Suprapubic skin (tissue), 4 donors: ENCODE measurements at regions not wholly inside any gene's neighbourhood (a gene's known extent, or its start where the extent isn't known, plus 50 kb on each side); places are given as distances from the start of the nearest gene placed in this dataset.

Source experiments
- DNase-seq, 2 donors: peaks; one replicate each; pipeline ENCODE4 v3.0.0-alpha.2; 2019; ENCODE audit warnings: low spot score in 2 of 2
- H3K27ac ChIP-seq: fragments of 200-600 bp; sonication (generic); one replicate; pipeline ENCODE4 v1.5.1; 2019
- H3K27me3 ChIP-seq: fragments of 200-600 bp; sonication (generic); one replicate; pipeline ENCODE4 v1.5.1; 2019
- H3K36me3 ChIP-seq: fragments of 200-600 bp; sonication (generic); one replicate; pipeline ENCODE4 v1.5.1; 2019
- H3K4me1 ChIP-seq: fragments of 200-600 bp; sonication (generic); one replicate; pipeline ENCODE4 v1.5.1; 2019
- H3K4me3 ChIP-seq: fragments of 200-600 bp; sonication (generic); one replicate; pipeline ENCODE4 v1.5.1; 2019; ENCODE audit warnings: mild to moderate bottlenecking
- H3K9me3 ChIP-seq: fragments of 200-600 bp; sonication (generic); one replicate; pipeline ENCODE4 v1.5.1; 2019
- EP300 ChIP-seq: sonication (generic); formaldehyde crosslinking; IDR thresholded peaks from one replicate; pipeline ENCODE4 v1.6.1; 2017; ENCODE audit warnings: antibody characterized with exemption
- POLR2A ChIP-seq, 2 donors: fragments of 450-650 bp; IDR thresholded peaks; one replicate each; pipeline ENCODE4 v1.6.1; 2017; ENCODE audit warnings: antibody characterized with exemption in 2 of 2, mild to moderate bottlenecking in 2 of 2, moderate library complexity in 2 of 2
- POLR2AphosphoS5 ChIP-seq, 3 donors: sonication (generic); formaldehyde crosslinking; IDR thresholded peaks; one replicate each; pipeline ENCODE4 v1.6.1; 2017; ENCODE audit warnings: antibody characterized with exemption in 3 of 3
- WGBS: methylation state at CpG from one replicate; pipeline ENCODE4 v1.1.5; 2018; 5-methylcytosine and 5-hydroxymethylcytosine counted together
- TF ChIP-seq, protein P1 (sequence below), 2 donors: fragments of 200-600 bp in 1 of 2; fragments of 450-650 bp in 1 of 2; sonication (generic) in 1 of 2; IDR thresholded peaks; one replicate each; pipeline ENCODE4 v1.5.1; 2016 to 2019; ENCODE audit warnings: antibody characterized with exemption in 2 of 2, mild to moderate bottlenecking in 1 of 2, moderate library complexity in 1 of 2

DNA sequence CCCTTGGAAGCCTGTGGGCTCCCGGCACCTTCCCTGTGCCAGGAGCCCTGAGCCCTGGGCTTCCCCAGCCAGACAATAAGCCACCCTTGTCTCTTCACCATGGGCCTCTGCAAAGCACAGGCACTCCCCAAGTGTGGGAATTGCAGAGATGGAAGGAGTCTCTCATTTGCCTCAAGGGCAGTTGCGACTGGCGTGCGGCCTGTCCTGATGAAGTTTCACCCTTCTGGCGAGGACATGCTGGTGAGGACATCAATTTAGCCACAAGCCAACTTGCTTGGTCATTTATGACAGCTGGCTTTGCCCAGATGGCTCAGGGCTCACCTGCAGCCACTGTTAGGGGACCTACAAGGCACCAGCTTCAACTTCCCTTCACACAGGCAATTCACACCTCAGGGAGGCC, 180.2 kb downstream of the ANAPC1 start:
- DNase-seq, result peak; percentile 25 to 44
- Histone ChIP-seq H3K9me3 (no peaks in the 10 kb centered on the region), H3K36me3 (no peaks in the 10 kb centered on the region), H3K27me3 (no peaks in the 10 kb centered on the region), H3K4me1 (peaks cover 39% of the 10 kb centered on the region), H3K4me3 (no peak overlapping the region), H3K27ac (no peak overlapping the region)
- WGBS, result 98% methylated on average over 5 of the region's 5 CpGs
- TF ChIP-seq POLR2A (IDR thresholded peaks at IDR 0.05) (no peak), POLR2AphosphoS5 (IDR thresholded peaks at IDR 0.05) (no peak), EP300 (no peak)
- TF ChIP-seq, protein P1, sequence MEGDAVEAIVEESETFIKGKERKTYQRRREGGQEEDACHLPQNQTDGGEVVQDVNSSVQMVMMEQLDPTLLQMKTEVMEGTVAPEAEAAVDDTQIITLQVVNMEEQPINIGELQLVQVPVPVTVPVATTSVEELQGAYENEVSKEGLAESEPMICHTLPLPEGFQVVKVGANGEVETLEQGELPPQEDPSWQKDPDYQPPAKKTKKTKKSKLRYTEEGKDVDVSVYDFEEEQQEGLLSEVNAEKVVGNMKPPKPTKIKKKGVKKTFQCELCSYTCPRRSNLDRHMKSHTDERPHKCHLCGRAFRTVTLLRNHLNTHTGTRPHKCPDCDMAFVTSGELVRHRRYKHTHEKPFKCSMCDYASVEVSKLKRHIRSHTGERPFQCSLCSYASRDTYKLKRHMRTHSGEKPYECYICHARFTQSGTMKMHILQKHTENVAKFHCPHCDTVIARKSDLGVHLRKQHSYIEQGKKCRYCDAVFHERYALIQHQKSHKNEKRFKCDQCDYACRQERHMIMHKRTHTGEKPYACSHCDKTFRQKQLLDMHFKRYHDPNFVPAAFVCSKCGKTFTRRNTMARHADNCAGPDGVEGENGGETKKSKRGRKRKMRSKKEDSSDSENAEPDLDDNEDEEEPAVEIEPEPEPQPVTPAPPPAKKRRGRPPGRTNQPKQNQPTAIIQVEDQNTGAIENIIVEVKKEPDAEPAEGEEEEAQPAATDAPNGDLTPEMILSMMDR (IDR thresholded peaks at IDR 0.05), result no peak

DNA sequence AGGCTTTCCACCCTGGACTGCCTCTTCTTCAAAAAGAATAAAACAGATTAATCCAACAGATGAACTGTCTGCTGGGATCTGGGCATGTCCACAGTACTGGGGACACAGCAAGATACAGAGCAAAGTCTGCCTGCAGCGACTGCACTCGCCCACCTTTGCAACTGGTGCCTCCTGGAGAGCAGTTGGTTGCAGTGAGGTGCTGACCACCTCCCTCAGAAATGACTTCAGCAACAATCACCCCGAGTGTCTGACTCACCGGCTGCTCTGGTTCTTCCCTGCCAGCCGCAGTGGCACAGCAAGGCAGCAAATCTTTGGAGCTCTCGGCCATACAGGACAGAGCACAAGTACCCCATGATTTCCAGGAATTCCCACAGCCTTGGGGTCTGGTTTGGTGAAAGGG, 179.7 kb downstream of the ANAPC1 start:
- no peak for TF ChIP-seq EP300
- TF ChIP-seq, protein P1 (IDR thresholded peaks at IDR 0.05), result no peak
- TF ChIP-seq POLR2A (IDR thresholded peaks at IDR 0.05), result no peak
- TF ChIP-seq POLR2AphosphoS5 (IDR thresholded peaks at IDR 0.05), result no peak
- 86% methylated on average over 6 of the region's 6 CpGs for WGBS
- Histone ChIP-seq H3K36me3 (no peaks in the 10 kb centered on the region), H3K9me3 (no peaks in the 10 kb centered on the region), H3K4me1 (peaks cover 34% of the 10 kb centered on the region), H3K27ac (no peak overlapping the region), H3K27me3 (no peaks in the 10 kb centered on the region), H3K4me3 (no peak overlapping the region)
- peak; percentile 44 to 50 for DNase-seq

DNA sequence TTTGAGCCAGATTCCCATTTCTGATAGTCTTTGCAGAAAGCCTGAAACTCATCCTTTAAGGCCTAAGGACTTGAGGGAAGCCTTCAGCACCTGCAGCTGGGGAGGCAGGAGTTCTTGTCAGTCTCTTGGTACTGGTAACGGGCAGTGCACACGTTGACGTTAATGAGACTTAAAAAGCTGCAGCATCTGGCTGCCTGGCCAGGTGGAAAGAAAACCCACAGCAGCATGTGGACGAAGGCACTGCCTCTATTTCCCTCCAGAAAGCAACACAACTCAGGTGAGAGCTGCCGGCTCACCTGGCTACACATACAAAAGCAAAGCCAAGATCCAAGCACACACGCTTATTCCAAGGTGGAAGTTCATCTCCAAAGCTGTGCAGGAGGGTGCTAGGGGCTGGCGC, 178.8 kb downstream of the ANAPC1 start:
- H3K9me3 ChIP-seq, result no peaks in the 10 kb centered on the region
- no peaks in the 10 kb centered on the region for H3K36me3 ChIP-seq
- H3K27ac ChIP-seq, result no peak overlapping the region
- DNase-seq, result peak in 1 of 2 donors; percentile 61
- no peak overlapping the region for H3K4me3 ChIP-seq
- no peaks in the 10 kb centered on the region for H3K27me3 ChIP-seq
- TF ChIP-seq, protein P1 (IDR thresholded peaks at IDR 0.05), result no peak
- TF ChIP-seq POLR2AphosphoS5 (IDR thresholded peaks at IDR 0.05), result no peak
- TF ChIP-seq EP300, result no peak
- no peak for TF ChIP-seq POLR2A (IDR thresholded peaks at IDR 0.05)
- WGBS, result 81% methylated on average over 7 of the region's 7 CpGs
- H3K4me1 ChIP-seq, result peaks cover 29% of the 10 kb centered on the region

DNA sequence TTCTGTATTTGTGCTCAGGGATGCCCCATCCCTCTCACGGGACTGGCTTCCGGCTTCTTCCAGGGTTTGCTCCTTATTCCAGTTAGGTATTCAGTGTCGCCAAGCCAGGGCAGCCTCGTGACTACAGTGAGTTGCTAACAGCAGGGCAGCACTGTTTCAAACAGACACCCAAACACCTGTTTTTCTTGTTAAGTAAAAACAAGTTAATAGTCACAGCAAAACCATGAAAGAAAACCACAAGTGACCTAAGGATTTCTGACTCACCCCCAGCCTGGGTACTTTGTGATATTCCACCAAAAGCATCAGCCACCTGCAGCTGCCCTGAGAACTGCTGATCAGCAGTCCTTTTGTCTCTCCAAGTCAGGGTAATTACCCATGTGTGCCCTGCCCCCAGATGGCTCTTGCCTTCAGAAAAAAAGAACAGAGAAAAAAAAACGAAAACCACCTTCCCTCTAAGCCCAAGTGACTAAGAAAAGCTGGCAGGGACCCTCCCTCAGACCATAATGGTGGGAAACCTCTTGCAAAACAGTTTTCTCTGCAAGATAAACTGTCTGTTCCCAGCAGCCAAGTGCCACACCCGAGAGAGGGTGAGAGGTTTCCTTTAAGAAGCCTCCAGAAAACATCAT, 178.2 kb downstream of the ANAPC1 start:
- peaks cover 29% of the 10 kb centered on the region for H3K4me1 ChIP-seq
- TF ChIP-seq POLR2A (IDR thresholded peaks at IDR 0.05), result no peak
- no peak for TF ChIP-seq POLR2AphosphoS5 (IDR thresholded peaks at IDR 0.05)
- TF ChIP-seq, protein P1 (IDR thresholded peaks at IDR 0.05), result no peak
- no peak for TF ChIP-seq EP300
- H3K36me3 ChIP-seq, result no peaks in the 10 kb centered on the region
- DNase-seq, result peak; percentile 52 to 60
- H3K4me3 ChIP-seq, result no peak overlapping the region
- 49% methylated on average over 6 of the region's 6 CpGs for WGBS
- no peaks in the 10 kb centered on the region for H3K27me3 ChIP-seq
- H3K9me3 ChIP-seq, result no peaks in the 10 kb centered on the region
- H3K27ac ChIP-seq, result no peak overlapping the region

DNA sequence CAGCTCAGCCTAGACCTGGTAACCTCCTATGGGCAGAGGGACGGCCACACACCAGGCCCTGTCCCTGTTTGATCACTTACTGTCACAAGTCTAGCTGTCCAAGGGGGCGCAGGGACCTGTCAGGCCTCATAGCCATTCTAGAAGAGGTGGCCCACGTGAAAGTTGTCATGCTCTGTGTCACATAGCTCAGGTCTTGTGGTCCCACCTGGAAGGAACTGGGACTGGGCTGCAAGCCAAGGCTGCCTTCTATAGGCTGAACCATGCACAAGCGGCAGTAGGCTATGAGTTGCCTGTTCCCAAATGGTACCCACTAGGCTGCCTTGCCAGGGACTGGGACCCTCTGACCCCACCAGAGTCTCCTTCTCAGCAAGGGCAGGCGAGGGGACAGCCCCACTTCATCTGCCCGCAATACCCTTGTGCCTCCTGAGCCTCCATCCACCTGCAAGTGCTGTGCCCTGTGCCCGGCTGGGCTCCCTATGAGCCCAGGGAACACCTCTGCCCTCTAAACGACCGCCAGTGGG, 177.5 kb downstream of the ANAPC1 start:
- Histone ChIP-seq H3K27ac (no peak overlapping the region), H3K27me3 (no peaks in the 10 kb centered on the region), H3K4me1 (peaks cover 29% of the 10 kb centered on the region), H3K4me3 (no peak overlapping the region), H3K36me3 (no peaks in the 10 kb centered on the region), H3K9me3 (no peaks in the 10 kb centered on the region)
- 87% methylated on average over 7 of the region's 9 CpGs for WGBS
- peak; percentile 55 to 61 for DNase-seq
- TF ChIP-seq POLR2AphosphoS5 (IDR thresholded peaks at IDR 0.05), result no peak
- TF ChIP-seq EP300, result no peak
- TF ChIP-seq, protein P1 (IDR thresholded peaks at IDR 0.05), result no peak
- TF ChIP-seq POLR2A (IDR thresholded peaks at IDR 0.05), result no peak
